PC-3 (cell line): ENCODE measurements at regions not wholly inside any gene's neighbourhood (a gene's known extent, or its start where the extent isn't known, plus 50 kb on each side); places are given as distances from the start of the nearest gene placed in this dataset.

ENCODE experiments used
- EZH2phosphoT487 ChIP-seq: fragments of 300-600 bp; sonication (generic); IDR thresholded peaks from 2 replicates; pipeline ENCODE4 v1.6.1; 2018; ENCODE audit warnings: mild to moderate bottlenecking, antibody characterized with exemption, low read length, borderline replicate concordance
- TF ChIP-seq, protein P1 (sequence below): fragments of 300-600 bp; sonication (generic); conservative IDR thresholded peaks from 2 replicates; pipeline ENCODE4 v1.5.1; 2017; ENCODE audit warnings: antibody characterized with exemption, low read depth, mild to moderate bottlenecking, low read length

DNA sequence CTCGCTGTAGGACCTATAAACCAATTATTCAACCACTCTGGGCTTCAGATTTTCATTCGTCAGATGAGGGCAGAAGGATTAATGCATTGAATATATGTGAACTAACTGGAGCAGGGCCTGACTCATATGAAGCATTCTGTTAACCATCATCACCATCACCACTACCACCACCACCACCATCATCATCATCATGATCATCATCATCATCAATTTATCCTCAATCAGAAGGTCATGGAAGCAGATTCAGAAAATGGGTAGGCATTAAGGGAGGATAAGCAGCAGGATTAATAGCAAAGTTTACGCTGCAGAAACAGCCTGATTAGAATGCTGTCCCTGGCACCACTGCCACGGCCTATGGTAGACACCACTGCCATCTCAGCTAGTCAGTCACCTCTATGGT is 407.5 kb upstream of the THBS1 start:
- TF ChIP-seq, protein P1, sequence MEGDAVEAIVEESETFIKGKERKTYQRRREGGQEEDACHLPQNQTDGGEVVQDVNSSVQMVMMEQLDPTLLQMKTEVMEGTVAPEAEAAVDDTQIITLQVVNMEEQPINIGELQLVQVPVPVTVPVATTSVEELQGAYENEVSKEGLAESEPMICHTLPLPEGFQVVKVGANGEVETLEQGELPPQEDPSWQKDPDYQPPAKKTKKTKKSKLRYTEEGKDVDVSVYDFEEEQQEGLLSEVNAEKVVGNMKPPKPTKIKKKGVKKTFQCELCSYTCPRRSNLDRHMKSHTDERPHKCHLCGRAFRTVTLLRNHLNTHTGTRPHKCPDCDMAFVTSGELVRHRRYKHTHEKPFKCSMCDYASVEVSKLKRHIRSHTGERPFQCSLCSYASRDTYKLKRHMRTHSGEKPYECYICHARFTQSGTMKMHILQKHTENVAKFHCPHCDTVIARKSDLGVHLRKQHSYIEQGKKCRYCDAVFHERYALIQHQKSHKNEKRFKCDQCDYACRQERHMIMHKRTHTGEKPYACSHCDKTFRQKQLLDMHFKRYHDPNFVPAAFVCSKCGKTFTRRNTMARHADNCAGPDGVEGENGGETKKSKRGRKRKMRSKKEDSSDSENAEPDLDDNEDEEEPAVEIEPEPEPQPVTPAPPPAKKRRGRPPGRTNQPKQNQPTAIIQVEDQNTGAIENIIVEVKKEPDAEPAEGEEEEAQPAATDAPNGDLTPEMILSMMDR: no peak
- TF ChIP-seq EZH2phosphoT487: no peak
